RPMI8226 (cell line): ENCODE measurements at regions not wholly inside any gene's neighbourhood (a gene's known extent, or its start where the extent isn't known, plus 50 kb on each side); places are given as distances from the start of the nearest gene placed in this dataset.

Experiments used
- DNase-seq: peaks from one replicate; pipeline ENCODE4 v3.0.0-alpha.2; 2015

GRCh38 chr21:35136106-35136505, 87.0 kb upstream of the RUNX1 start:
- no peak for DNase-seq

- no peak for DNase-seq
Measured at GRCh38 chr21:35135481-35135880, 86.4 kb upstream of the RUNX1 start.

DNA sequence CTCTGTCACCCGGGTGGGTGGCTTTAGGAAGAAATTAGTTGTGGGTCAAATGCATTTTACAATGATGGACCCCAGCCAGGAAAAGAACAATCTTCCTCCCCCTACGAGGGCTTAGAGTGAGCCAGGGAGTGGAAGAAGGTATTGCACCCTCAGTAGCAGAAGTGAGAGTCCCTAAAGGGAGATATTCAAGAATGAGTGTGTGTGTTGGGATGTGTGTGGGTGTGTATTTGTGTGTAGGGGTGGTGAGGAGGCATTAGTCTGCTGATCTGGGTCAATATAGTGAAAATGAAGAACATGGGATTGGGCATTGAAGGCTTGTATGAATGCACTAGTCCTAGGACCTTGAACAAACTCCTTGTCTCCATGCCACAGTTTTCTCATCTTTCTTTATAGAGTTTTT, 85.2 kb upstream of the RUNX1 start:
- no peak for DNase-seq

DNA sequence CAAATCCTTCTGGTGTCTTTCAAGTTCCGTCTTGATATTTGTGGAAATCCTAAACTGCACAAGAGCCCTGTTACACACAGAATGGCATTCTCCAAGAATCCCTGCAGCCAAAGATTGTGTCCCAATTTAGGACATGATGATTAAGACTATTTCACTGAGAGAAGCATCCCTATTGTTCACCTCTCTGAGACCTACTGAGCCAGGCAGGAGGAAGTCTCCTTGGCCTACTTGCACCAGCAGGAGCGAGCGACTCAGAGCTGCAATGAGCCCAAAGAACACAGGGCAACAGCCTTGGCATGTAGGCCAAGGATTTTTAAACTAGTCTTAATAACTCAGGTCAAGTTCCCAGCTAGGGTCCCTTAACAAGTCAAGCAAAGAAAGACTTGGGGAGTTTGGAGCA, 79.4 kb upstream of the RUNX1 start:
- no peak for DNase-seq

GRCh38 chr21:35127851-35128250, 78.7 kb upstream of the RUNX1 start:
- no peak for DNase-seq

GRCh38 chr21:35127026-35127425, 77.9 kb upstream of the RUNX1 start:
- no peak for DNase-seq

GRCh38 chr21:35120631-35121180, 71.6 kb upstream of the RUNX1 start:
- DNase-seq: peak; percentile 54

- DNase-seq: no peak
Measured at GRCh38 chr21:35119501-35120047, 70.5 kb upstream of the RUNX1 start.

DNA sequence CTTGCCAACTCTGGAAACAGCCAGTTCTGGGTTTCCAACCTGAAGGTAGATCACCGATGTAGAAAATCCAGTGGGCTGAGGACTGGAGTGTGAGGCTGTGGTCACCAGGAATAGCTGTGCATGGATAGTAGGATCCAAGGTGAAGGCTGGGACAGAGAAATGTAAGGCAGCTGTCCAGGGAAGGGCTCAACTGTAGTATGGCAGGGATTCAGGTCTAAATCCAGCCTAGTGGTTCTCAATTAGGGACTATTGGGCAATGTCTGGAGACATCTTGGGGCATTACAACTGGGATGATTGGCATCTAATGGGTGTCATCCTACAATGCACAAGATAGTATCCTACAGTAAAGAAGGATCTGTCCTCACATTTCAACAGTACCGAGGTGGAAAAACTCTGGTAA, 67.7 kb upstream of the RUNX1 start:
- DNase-seq: no peak

DNA sequence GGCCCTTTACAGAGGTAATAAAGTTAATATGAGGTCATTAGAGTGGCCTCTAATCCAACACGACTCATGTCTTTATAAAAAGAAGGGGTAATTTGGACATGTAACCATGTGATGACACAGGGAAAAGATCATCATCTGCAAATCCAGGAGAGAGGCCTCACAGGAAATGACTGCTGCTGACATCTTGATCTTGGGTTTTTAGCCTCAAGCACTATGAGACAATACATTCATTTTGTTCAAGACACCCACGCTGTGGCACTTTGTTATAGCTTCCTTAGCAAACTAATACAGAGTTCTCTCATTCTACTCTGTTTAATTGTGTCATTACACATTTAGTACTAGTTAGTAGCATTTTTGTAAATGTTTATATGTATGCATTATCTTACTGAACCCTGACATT, 64.0 kb upstream of the RUNX1 start:
- DNase-seq: no peak

DNA sequence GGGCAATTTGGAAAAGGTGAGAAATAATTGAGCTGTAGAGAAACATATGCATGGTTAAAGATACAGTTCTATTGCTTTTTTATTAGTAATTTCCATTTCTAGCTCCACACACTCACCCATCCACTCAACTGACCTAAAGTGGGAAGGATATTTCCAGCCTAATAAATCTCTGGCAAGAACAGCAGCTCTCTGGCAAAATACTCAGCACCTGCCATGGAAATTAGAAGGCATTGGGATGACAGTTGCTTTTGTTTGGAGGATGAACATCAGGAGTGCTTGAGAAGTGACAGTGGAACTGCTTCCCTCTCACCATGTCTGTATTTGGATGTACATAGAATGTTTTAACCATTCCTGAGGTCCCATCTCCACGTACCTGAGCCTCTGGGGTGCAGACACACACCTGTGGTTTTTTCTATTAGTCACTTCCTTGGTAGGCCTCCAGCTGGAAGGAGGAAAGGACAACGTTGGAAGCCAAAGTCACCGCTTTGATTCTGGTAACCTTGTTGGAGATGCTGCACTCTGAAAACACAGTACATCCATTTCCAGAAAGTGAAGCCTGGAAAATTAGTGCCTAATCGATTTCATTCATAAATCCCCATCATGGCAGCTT, 62.3 kb upstream of the RUNX1 start:
- no peak for DNase-seq

DNA sequence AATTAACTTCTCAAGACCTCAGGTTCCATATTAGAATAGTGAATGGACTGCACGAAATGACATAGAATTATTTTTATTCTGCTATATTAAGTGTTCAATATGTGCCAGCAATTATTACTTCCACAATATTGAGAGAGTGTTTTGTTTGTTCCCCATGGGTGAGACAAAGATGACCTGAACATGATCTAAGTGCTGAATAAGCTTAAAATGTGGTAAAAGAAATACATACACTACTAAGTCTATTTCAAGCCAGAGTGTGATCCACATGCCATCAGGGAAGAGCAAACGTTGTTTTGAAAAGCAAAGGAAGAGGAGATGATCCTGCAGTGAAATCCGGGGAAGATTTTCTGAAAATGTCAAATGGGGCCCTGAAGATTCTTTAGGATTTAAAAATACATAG, 59.8 kb upstream of the RUNX1 start:
- no peak for DNase-seq

DNA sequence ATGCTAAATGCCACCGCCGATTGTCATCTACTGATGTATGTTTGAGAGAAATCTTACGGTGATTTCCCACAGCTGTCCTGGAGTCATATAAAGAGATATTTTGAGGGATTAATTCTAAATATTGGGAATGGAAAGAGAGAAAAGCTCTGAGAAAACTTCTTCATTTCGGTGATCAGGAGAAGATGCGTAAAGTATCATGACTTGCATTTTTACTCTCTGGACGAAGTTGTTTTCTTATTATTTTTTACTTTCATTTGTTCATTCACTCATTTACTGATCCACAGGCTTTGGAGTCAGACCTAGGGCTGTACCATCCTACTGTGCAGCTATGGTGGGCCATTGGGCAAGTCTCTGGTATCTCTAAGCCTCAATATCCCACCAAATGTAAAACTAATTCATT, 58.4 kb upstream of the RUNX1 start:
- no peak for DNase-seq

GRCh38 chr21:35106246-35106835, 57.2 kb upstream of the RUNX1 start:
- no peak for DNase-seq

DNA sequence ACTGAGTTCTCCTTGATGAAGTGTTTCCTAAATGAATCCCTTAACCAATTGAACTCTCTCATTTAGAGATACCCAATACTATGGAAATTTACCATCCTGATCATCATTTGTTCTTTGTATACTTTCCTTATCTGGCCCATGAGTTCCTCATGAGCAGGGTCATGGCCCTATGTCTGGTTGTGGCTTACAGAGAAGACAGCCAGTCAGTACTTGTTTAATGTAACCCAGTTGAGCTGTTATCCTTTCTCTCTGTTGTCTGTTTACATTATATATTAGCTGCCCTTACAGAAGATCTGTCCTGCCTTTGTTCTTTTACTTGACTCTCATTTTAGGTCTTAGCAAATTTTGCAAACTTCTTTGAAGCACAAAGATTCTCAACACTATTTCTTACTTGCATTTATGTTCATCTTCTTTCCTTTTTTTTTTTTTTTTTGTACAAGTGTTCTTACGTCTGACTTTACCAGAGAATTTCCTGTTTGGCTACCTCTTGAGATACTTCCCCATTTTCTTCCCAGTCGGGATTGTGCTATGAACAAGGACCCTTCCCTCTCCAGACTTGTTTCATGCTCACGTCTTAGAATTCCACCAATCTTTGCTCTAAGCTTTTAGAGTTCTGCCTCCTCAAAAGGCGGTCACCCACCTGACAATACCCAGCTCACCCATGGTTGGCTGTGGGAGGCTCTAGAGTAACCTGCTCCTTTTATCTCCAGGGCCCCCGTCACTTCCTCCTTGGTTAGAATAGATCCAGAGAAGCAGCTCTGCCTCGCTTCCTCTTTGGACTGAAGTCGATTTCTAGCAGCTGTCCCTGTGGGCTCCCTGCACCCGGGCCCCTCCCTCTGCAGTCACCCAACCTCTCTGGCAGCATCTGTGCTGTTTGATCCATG, 53.6 kb upstream of the RUNX1 start:
- peak; percentile 78 for DNase-seq

DNA sequence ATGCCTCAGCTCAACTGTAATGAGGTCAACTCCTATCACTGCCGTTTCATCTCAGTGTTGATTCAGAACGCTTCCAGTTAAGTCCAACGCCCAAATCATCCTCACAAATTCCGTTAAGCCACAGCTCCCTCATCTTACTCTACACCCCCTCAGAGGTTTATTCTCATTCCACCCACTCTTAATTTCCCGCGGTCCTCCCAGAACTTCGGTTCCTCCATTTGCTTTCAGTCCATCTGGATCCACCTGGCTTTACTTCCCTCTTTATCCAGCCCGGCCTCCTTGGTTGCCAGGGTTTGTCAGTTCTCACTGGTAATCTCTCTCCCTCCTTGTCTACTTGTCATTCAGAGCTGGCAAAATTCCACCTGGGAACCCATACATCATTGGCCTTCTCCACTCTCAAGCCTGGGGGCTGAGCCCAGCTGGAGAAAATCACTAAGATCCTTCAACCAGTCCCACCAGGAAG, 51.3 kb upstream of the RUNX1 start:
- no peak for DNase-seq

DNA sequence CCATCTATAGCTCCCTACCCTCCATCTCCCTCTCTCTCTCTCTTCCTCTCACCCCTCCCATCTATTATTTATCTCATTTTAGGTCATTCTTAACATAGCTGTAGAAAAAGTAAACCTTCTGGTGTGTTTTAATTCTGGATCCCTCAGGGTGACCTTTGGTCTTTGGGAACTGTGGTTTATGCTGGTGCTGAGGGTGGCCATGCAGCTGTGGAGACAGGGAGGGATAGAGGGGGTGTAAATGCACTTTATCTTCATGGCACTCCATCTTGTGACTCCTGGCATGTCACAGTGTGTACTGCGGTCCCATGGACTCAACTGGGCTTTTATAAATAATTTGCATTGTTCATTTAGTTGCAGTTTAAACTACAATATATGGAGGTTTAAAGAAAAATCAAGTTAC, 50.2 kb upstream of the RUNX1 start:
- DNase-seq: no peak
